ENCODE measurements at regions not wholly inside any gene's neighbourhood (a gene's known extent, or its start where the extent isn't known, plus 50 kb on each side); places are given as distances from the start of the nearest gene placed in this dataset.

DNA sequence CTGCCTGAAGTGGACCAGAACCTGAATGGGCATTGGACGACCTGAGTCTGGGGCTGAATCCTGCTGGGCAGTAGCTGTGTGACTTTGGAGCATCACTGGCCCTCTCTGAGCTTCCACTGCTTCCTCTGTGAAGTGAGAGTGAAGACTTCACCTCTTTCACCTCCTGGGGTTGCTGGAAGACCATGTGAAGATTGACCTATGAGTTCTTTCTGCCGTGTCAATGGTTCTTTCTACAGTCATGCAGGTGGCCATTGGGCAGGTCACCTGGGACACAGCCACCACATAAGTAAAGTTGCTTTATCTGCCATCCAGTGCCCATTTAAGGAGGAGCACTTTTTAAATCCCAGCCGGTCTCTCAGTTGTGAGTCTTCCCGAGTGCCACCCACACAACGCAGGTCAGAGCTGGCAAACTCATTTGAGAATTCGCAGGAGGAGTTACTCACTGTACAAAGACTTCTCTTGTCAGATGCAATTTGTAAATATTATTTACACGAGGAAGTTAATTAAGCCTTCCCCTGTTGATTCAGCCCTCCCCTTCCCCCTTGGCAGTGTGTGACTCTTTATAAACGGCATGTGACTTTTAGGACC, 74.8 kb upstream of the TCL1B start:
- ATAC-seq (ENCODE audit: low read depth) (no peak), DNase-seq (no peak)
- Histone ChIP-seq H3K4me3 (ENCODE audit: insufficient read depth, low read depth, low read length) (no peak overlapping the region), H2BK5ac (ENCODE audit: low read depth, low read length, poor library complexity, severe bottlenecking) (no peak overlapping the region), H4K91ac (ENCODE audit: insufficient read depth, low read depth, low read length) (no peak overlapping the region), H2AK5ac (ENCODE audit: low read depth, low read length) (no peak overlapping the region), H3K27me3 (ENCODE audit: control insufficient read depth, insufficient read depth, low read length) (peaks cover 3% of the 10 kb centered on the region), H2AK9ac (replicated peaks; ENCODE audit: low read depth, low read length, poor library complexity) (no peak overlapping the region), H2BK120ac (ENCODE audit: low read depth, low read length) (no peak overlapping the region), H3K4me2 (ENCODE audit: low read depth, low read length) (no peak overlapping the region), H3K9ac (ENCODE audit: low read depth, low read length) (no peak overlapping the region), H2BK20ac (ENCODE audit: low read depth, low read length) (no peak overlapping the region), H3K27ac (ENCODE audit: insufficient read depth, low read length) (no peak overlapping the region), H4K8ac (ENCODE audit: low read depth in 2 of 2, low read length in 2 of 2) (no peak overlapping the region), H2AFZ (replicated peaks; ENCODE audit: low read length, poor library complexity) (no peak overlapping the region), H3K56ac (ENCODE audit: extremely low read depth, insufficient read depth, low read length) (no peak overlapping the region), H3K79me1 (ENCODE audit: low read depth in 1 of 2, low read length in 2 of 2) (no peaks in the 10 kb centered on the region), H3K23ac (ENCODE audit: low read depth, low read length) (no peak overlapping the region), H3K14ac (replicated peaks; ENCODE audit: low read depth, low read length) (no peak overlapping the region), H3K9me3 (ENCODE audit: control insufficient read depth, insufficient read depth, low read length) (no peaks in the 10 kb centered on the region), H4K5ac (ENCODE audit: low read depth, low read length) (no peak overlapping the region), H3K4me1 (ENCODE audit: control insufficient read depth, insufficient read depth, low read length) (no peaks in the 10 kb centered on the region), H3K18ac (ENCODE audit: low read depth, low read length) (no peak overlapping the region), H2BK15ac (ENCODE audit: low read depth, low read length) (no peak overlapping the region), H3K36me3 (ENCODE audit: control insufficient read depth, insufficient read depth, low read length) (no peaks in the 10 kb centered on the region), H3K4ac (ENCODE audit: low read depth, low read length) (no peak overlapping the region), H4K20me1 (ENCODE audit: insufficient read depth, low read length) (no peaks in the 10 kb centered on the region), H3K9me1 (ENCODE audit: insufficient read depth, low read length) (no peaks in the 10 kb centered on the region)
- intact Hi-C loops (cut with micrococcal nuclease): no loop called here
- ChIA-PET POLR2A (ENCODE audit: unreplicated experiment) (no interaction called here), CTCF (no interaction called here)
- 40% methylated on average over 1 of the region's 8 CpGs; no CpG with 5 or more reads in 1 of the 2 experiments for WGBS, 2 experiments (ENCODE audit: extremely low coverage in 2 of 2, insufficient read length in 1 of 2)
- dilution Hi-C loops (cut with HindIII; ENCODE audit: low sequenced_read_pairs, unreplicated experiment): no loop called here
- in situ Hi-C loops (cut with MboI; ENCODE audit: low sequenced_read_pairs): no loop called here
- no peak for TF ChIP-seq FOS (IDR thresholded peaks at IDR 0.05; ENCODE audit: low read depth, low read length)
- TF ChIP-seq RAD21 (IDR thresholded peaks at IDR 0.05; ENCODE audit: low read length): no peak
- BruUV-seq (replicated peaks): no TSS peak

Measured in IMR-90 (cell line).